NCI-H1092 (cell line): ENCODE measurements at regions not wholly inside any gene's neighbourhood (a gene's known extent, or its start where the extent isn't known, plus 50 kb on each side); places are given as distances from the start of the nearest gene placed in this dataset.
A peak's percentile ranks its signal among the peaks of the same experiment; 100 is the strongest.
"Not testable (repeated sequence)": the region's sequence is repeated elsewhere in the genome, so short reads cannot be mapped to it uniquely, and the experiment has no call there.

Experiments used
- DNase-seq: peaks from one replicate; lab custom pipeline; 2025; lab: John Stamatoyannopoulos, UW

GRCh38 chr3:17894434-17895060 is 152.1 kb upstream of the TBC1D5 start:
- DNase-seq = no peak

GRCh38 chr3:17891139-17891856 is 148.9 kb upstream of the TBC1D5 start:
- no peak for DNase-seq

GRCh38 chr3:17885986-17886385 is 143.6 kb upstream of the TBC1D5 start:
- DNase-seq = no peak

- DNase-seq = no peak
Measured at GRCh38 chr3:17882981-17883380, 140.6 kb upstream of the TBC1D5 start.

- no peak for DNase-seq
Measured at GRCh38 chr3:17877299-17877698, 134.9 kb upstream of the TBC1D5 start.

GRCh38 chr3:17874636-17875035 is 132.2 kb upstream of the TBC1D5 start:
- no peak for DNase-seq

GRCh38 chr3:17872457-17872856 is 130.0 kb upstream of the TBC1D5 start:
- DNase-seq = no peak

GRCh38 chr3:17865631-17866030 is 123.2 kb upstream of the TBC1D5 start:
- DNase-seq = no peak

GRCh38 chr3:17861476-17861875 is 119.0 kb upstream of the TBC1D5 start:
- no peak for DNase-seq

- DNase-seq = not testable (repeated sequence)
Measured at GRCh38 chr3:17860840-17861471, 118.5 kb upstream of the TBC1D5 start.

GRCh38 chr3:17852217-17852616 is 109.8 kb upstream of the TBC1D5 start:
- DNase-seq = no peak

GRCh38 chr3:17850448-17850847 is 108.0 kb upstream of the TBC1D5 start:
- no peak for DNase-seq

GRCh38 chr3:17848102-17848501 is 105.7 kb upstream of the TBC1D5 start:
- DNase-seq = no peak

- DNase-seq = no peak
Measured at GRCh38 chr3:17847156-17847555, 104.7 kb upstream of the TBC1D5 start.

- DNase-seq = no peak
Measured at GRCh38 chr3:17846466-17846865, 104.0 kb upstream of the TBC1D5 start.

- no peak for DNase-seq
Measured at GRCh38 chr3:17845026-17845812, 102.8 kb upstream of the TBC1D5 start.

- no peak for DNase-seq
Measured at GRCh38 chr3:17844236-17844635, 101.8 kb upstream of the TBC1D5 start.

- DNase-seq = peak; percentile 6
Measured at GRCh38 chr3:17841190-17841828, 98.9 kb upstream of the TBC1D5 start.

- no peak for DNase-seq
Measured at GRCh38 chr3:17840651-17841050, 98.2 kb upstream of the TBC1D5 start.

- DNase-seq = no peak
Measured at GRCh38 chr3:17840126-17840525, 97.7 kb upstream of the TBC1D5 start.

- DNase-seq = no peak
Measured at GRCh38 chr3:17836919-17837318, 94.5 kb upstream of the TBC1D5 start.

- no peak for DNase-seq
Measured at GRCh38 chr3:17836092-17836491, 93.7 kb upstream of the TBC1D5 start.
